ENCODE measurements at regions not wholly inside any gene's neighbourhood (a gene's known extent, or its start where the extent isn't known, plus 50 kb on each side); places are given as distances from the start of the nearest gene placed in this dataset.
"Not testable (repeated sequence)": the region's sequence is repeated elsewhere in the genome, so short reads cannot be mapped to it uniquely, and the experiment has no call there.

DNA sequence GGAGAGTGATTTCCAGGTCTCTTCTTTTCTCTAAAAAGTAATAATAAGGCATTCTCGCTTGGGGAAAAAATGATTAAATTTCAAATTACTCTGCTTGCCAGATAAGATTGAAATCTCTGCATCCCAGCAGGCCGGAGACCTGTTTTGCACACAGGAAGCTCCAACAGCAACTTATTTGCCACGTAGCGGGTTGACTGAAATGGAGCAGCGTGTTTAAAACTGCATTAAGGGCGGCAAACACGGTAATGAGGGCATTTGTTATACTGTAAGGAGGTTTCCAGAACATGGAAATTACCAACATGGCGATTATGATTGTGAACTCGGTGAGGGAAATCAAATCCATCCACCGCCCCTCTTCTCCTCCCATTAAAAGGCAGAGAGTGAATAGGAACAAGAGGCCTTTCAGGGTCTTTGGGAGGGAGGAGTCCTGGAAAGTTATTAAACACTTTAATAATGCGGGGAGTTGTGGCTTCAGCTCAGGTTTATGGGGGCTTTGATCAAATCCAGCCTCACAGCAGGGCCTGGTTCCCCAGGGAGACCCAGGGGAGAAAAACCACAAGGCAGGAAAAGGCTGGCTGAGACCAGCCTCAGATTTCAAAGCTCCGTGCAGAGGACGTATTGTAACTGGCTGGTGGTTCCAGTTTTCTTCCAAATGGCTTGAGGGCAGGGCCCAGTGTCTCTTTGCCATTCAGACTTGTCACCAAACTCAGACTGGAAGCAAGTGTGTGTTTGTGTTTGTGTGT lies 242.3 kb downstream of the TLE3 start:
- no peak for DNase-seq (ENCODE audit: low read depth in 2 of 2, low spot score in 1 of 2)

- no peak for DNase-seq (ENCODE audit: low read depth in 2 of 2, low spot score in 1 of 2)
Measured at GRCh38 chr15:69857250-69857649, 240.5 kb downstream of the TLE3 start.

GRCh38 chr15:69857686-69858391 lies 239.9 kb downstream of the TLE3 start:
- no peak for DNase-seq (ENCODE audit: low read depth in 2 of 2, low spot score in 1 of 2)

DNA sequence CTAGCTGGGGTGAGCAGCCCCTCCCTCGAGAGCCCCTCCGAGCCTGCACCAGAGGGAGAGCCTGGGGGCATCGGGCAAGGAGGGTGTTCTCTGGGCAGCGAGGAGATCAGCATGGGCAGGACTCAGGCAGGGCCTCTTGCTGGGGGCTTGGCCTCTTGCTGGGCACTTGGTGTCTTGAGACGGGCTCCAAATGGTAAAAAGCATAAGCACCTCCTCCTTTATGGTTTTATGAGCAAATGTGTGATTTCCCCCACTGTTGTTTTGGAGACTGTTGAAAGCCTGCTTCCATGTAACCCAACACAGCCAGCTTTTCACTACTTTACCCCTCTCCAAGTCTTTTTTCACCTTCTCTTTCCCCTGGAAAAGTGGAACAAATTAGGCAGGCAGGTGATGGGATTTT lies 239.3 kb downstream of the TLE3 start:
- no peak for DNase-seq (ENCODE audit: low read depth in 2 of 2, low spot score in 1 of 2)

GRCh38 chr15:69859866-69860265 lies 237.9 kb downstream of the TLE3 start:
- DNase-seq (ENCODE audit: low read depth in 2 of 2, low spot score in 1 of 2): no peak

DNA sequence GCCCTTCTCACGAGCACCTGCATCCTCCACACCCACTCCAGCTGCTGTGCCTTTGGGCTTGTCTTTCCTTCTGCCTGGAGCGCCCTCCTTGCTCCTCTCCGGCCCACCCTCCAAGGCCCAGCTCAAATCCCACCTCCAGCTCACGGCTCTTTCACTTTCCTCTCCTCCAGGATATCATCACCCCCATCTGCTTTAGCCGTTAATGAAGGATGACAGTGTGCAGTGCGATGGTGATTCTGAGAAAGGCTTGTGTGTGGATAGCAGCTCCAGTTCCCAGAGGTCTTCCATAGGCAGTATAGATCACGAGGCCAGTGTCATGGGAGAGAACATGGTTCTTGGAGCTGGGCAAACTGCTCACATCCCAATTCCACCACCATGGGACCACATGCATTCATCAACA lies 237.4 kb downstream of the TLE3 start:
- no peak for DNase-seq (ENCODE audit: low read depth in 2 of 2, low spot score in 1 of 2)

DNA sequence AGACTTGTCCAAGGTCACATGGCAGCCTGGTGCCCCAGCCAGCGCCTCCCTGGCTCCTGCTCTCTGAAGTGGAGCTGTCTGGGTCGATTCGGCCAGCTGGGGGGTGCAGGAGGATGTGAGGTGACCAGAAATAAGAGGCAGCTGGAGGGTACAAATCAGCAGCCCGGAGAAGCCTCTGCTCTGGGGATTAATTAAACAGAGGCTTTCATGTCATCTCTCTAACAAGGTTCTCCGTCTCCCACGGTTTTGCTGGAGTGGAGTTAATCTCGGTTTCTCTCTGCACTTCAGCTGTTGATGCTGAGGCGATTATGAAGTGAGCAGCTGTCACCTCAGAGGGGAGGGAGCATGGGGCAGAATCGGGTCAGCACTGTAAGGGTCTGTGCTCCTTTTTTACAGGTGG lies 236.8 kb downstream of the TLE3 start:
- no peak for DNase-seq (ENCODE audit: low read depth in 2 of 2, low spot score in 1 of 2)

GRCh38 chr15:69861331-69862171 lies 236.2 kb downstream of the TLE3 start:
- DNase-seq (ENCODE audit: low read depth in 2 of 2, low spot score in 1 of 2): no peak

- DNase-seq (ENCODE audit: low read depth in 2 of 2, low spot score in 1 of 2): no peak
Measured at GRCh38 chr15:69862540-69862939, 235.2 kb downstream of the TLE3 start.

- no peak for DNase-seq (ENCODE audit: low read depth in 2 of 2, low spot score in 1 of 2)
Measured at GRCh38 chr15:69863446-69863845, 234.3 kb downstream of the TLE3 start.

DNA sequence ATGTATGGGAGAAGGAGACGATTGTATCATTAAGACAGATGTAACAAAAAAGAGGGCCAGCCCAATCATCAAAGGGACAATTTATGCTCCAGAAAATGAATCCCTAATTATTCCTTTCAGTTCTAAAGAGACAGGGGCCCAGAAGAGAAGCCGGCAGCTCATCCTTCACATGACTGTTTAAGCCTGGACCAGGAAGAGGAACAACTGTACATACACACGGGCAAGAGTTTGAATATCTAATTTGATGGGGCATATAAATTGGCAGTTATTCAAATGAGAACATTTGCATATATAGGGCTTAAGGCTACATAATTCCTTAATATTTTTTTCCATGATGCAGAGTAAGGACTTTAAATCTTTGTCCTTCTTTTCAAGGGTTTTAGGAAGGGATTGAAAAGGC lies 232.3 kb downstream of the TLE3 start:
- no peak for DNase-seq (ENCODE audit: low read depth in 2 of 2, low spot score in 1 of 2)

DNA sequence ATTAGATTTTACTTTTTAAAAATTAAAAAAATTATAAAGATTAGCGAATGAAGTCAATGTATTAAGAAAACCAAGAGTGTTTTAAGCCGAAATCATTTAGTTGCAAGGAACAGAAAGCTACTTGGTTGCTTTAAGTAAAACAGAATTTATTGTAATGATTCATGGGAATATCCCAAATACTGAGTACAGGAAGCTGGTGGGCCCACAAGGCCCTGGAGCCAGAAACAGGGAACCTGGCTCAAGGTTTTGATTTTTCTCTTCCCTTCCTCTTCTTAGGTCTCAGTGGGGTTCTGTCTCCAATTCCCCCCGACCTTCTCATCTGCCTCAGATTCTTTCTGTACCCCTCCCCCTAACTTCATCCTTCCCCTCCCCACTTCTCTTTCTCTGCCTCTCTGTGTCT lies 229.0 kb downstream of the TLE3 start:
- DNase-seq (ENCODE audit: low read depth in 2 of 2, low spot score in 1 of 2): no peak

GRCh38 chr15:69869291-69869690 lies 228.4 kb downstream of the TLE3 start:
- DNase-seq (ENCODE audit: low read depth in 2 of 2, low spot score in 1 of 2): no peak

- DNase-seq (ENCODE audit: low read depth in 2 of 2, low spot score in 1 of 2): no peak
Measured at GRCh38 chr15:69869881-69870505, 227.7 kb downstream of the TLE3 start.

DNA sequence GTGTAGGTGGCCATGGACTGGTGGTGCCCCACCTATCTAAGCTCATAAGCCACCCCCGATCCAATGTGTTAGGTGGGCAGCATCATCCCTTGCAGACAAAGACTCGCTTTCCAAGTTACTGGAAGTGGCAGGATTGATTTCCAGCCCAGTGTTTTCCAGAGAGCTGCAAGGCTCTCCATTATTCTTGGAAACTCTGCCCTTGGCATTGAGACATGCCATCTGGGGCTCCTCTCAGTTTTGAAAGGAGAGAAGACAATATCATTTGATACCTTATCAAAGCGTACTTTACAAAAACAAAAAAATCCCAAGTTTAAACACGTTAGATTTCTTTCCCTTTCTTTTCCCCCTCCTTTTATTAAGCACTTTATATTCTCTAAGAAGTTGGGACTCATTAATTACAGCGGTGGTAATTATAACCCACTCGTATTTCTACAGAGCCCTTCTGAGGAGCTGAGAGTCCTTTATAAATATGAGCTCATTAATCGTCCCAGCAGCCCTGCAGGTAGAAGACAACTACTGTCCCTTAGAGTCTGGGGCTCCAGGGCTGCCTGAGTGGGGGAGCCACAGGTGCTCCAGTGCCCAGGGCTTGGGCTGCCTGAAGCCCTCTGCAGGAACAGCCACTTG lies 226.1 kb downstream of the TLE3 start:
- DNase-seq (ENCODE audit: low read depth in 2 of 2, low spot score in 1 of 2): no peak

- no peak for DNase-seq (ENCODE audit: low read depth in 2 of 2, low spot score in 1 of 2)
Measured at GRCh38 chr15:69873807-69874206, 223.9 kb downstream of the TLE3 start.

DNA sequence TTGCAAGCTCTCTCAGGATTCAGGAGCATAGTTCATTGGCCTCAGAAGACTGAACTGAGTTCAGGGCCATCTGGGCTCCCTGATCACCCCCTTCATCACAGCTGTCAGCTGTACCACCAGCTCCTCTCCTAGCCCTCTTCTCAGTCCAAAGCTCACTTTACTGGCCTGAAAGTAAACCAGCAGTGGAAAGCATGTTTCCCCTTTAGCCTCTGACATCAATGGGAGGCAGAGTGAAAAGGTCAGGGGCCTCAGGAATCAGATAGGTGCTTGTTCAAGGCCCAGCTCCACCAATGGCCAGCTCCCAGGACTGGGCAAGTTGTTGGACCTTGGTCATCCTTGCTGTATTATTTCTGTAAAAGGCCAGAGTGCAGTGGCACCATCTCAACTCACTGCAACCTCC lies 223.4 kb downstream of the TLE3 start:
- no peak for DNase-seq (ENCODE audit: low read depth in 2 of 2, low spot score in 1 of 2)

DNA sequence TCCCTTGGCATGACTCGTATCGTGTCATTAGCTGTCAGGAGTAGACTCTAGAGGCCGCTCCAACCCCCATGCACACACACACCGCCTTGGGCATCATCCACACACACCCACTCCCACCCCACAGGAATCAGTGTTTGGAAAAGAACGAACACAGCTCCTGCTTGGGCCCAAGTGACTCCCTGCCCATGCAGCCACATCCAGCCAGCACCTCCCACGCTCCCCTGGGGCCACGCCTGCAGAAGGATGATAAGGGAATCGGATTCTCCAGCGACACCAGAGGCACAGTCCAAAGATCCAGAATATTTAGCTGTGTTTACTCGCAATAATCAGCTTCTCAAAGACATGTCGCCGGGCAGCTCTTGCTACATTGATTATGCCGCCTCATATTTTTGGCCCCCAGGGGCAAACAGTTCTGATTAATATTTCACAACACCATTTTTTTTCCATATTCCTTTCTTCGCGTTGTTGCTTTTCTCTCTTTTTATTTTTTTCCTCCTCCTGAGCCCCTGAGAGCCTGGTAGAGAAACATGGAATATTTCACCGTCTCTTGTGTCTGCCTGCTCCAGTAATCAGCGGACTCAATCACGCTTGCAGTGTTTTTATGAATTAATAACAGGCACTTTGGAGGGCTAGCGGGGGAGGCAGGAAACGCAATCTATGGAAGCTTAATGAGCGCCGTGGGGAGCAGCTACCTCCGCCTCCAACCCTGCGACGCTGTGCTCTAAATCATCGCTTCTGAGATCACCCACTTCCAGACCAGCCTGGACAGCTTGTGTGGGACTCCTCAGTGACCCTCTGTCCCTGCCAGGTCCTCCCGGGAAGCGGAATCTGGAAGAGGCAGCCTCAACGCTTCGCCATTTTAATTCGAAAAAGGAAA lies 221.4 kb downstream of the TLE3 start:
- no peak for DNase-seq (ENCODE audit: low read depth in 2 of 2, low spot score in 1 of 2)

- not testable (repeated sequence) for DNase-seq (ENCODE audit: low read depth in 2 of 2, low spot score in 1 of 2)
Measured at GRCh38 chr15:69879963-69880362, 217.8 kb downstream of the TLE3 start.
